K562 (cell line): ENCODE measurements at regions not wholly inside any gene's neighbourhood (a gene's known extent, or its start where the extent isn't known, plus 50 kb on each side); places are given as distances from the start of the nearest gene placed in this dataset.

ENCODE experiments used
- ATAC-seq: fragments of 200-7000 bp; cut with Tn5 transposase; 3 replicates; pipeline ENCODE4 v1.9.1; 2020; ENCODE audit warnings: moderate library complexity
- BruUV-seq: library from RNA; stranded (reverse); fragments of 400-500 nt; replicated peaks from 2 replicates; lab custom pipeline; 2021; lab: Mats Ljungman, UMichigan
- CTCF ChIA-PET: fragments of 300-600 bp; formaldehyde crosslinking; extraction: SDS; loops from one replicate; lab custom pipeline; 2021; ENCODE audit warnings: low intra/inter-chr PET ratio; lab: Yijun Ruan, JAX
- POLR2A ChIA-PET: fragments of 300-600, 350-650 bp; sonication (Branson Sonifier 250); formaldehyde crosslinking; extraction: SDS; loops from one replicate; lab custom pipeline; 2021; ENCODE audit warnings: antibody characterized with exemption, inconsistent platforms; lab: Yijun Ruan, JAX
- DNase-seq, 4 experiments: peaks; one replicate each; pipeline versions ENCODE4 v3.0.0 to v3.0.0-alpha.2; 2011 to 2018; ENCODE audit warnings: low spot score in 3 of 4, mixed read lengths in 3 of 4; ENCODE audit errors: extremely low read depth in 1 of 4
- FAIRE-seq: peaks from 2 replicates; lab custom pipeline; 2011; peaks lifted over from hg19 to GRCh38; lab: Jason Lieb, UNC
- H2AFZ ChIP-seq: 2 replicates; pipeline ENCODE4 v1.6.0; 2011; ENCODE audit warnings: low read depth, low read length, control low read depth, inconsistent platforms
- H3K27ac ChIP-seq: fragments of 200-600 bp; 3 replicates; pipeline ENCODE4 v1.8.0; 2011; ENCODE audit warnings: low read depth, mild to moderate bottlenecking, control low read depth, inconsistent platforms, low read length, moderate library complexity, mixed read lengths; ENCODE audit errors: extremely low read depth
- H3K27me3 ChIP-seq, 2 experiments: fragments of 300-600 bp in 1 of 2; 2 replicates in 1 of 2; 3 replicates in 1 of 2; pipeline versions ENCODE4 v1.6.0 to v1.8.0; 2011; ENCODE audit warnings: inconsistent platforms in 2 of 2, low read length in 2 of 2, mild to moderate bottlenecking in 1 of 2, mixed read lengths in 1 of 2, moderate library complexity in 1 of 2; ENCODE audit not compliant: control insufficient read depth in 2 of 2, insufficient read depth in 2 of 2
- H3K36me3 ChIP-seq: fragments of 300-600 bp; 3 replicates; pipeline ENCODE4 v1.8.0; 2011; ENCODE audit warnings: mild to moderate bottlenecking, low read length, inconsistent platforms; ENCODE audit not compliant: control insufficient read depth, insufficient read depth
- H3K4me1 ChIP-seq, 2 experiments: fragments of 200-600 bp in 1 of 2; replicated peaks in 1 of 2; 2 replicates in 1 of 2; 3 replicates in 1 of 2; pipeline versions ENCODE4 v1.5.1 to v1.8.0; 2011; ENCODE audit warnings: inconsistent platforms in 2 of 2, low read length in 2 of 2, mild to moderate bottlenecking in 1 of 2, mixed read lengths in 1 of 2, moderate library complexity in 1 of 2; ENCODE audit not compliant: control insufficient read depth in 2 of 2, insufficient read depth in 2 of 2
- H3K4me2 ChIP-seq: 2 replicates; pipeline ENCODE4 v1.6.1; 2011; ENCODE audit warnings: low read length, control low read depth, inconsistent platforms, mixed read lengths; ENCODE audit not compliant: insufficient read depth
- H3K4me3 ChIP-seq: fragments of 200-600 bp; sonication (generic), shearing (Covaris generic); 2 replicates; pipeline ENCODE4 v1.5.1; 2016; ENCODE audit warnings: control low read depth, inconsistent platforms
- H3K79me2 ChIP-seq: fragments of 200-600 bp; 3 replicates; pipeline ENCODE4 v1.8.0; 2011; ENCODE audit warnings: low read length, inconsistent platforms; ENCODE audit not compliant: control insufficient read depth, insufficient read depth
- H3K9ac ChIP-seq, 2 experiments: 2 replicates each; pipeline versions ENCODE4 v1.6.0 to v1.6.1; 2011; ENCODE audit warnings: low read depth in 2 of 2, low read length in 2 of 2, control low read depth in 1 of 2, inconsistent platforms in 1 of 2, mild to moderate bottlenecking in 1 of 2, mixed read lengths in 1 of 2; ENCODE audit not compliant: insufficient read depth in 1 of 2
- H3K9me1 ChIP-seq: one replicate; pipeline ENCODE4 v1.6.0; 2011; ENCODE audit warnings: inconsistent platforms, mild to moderate bottlenecking, low read length, moderate library complexity; ENCODE audit not compliant: control insufficient read depth, insufficient read depth
- H3K9me3 ChIP-seq: replicated peaks from 2 replicates; pipeline ENCODE4 v1.5.1; 2011; ENCODE audit warnings: low read depth, low read length, inconsistent platforms; ENCODE audit not compliant: control insufficient read depth, insufficient read depth
- H4K20me1 ChIP-seq: replicated peaks from 2 replicates; pipeline ENCODE4 v1.6.1; 2011; ENCODE audit warnings: low read length, inconsistent platforms, mixed read lengths; ENCODE audit not compliant: control insufficient read depth, insufficient read depth
- ATF2 ChIP-seq: sonication (generic); formaldehyde crosslinking; IDR thresholded peaks from 2 replicates; pipeline ENCODE4 v1.8.1; 2022; ENCODE audit warnings: missing genetic modification reagents
- ATF3 ChIP-seq, 2 experiments: fragments of 450-650 bp in 1 of 2; sonication (generic) in 1 of 2; formaldehyde crosslinking in 1 of 2; IDR thresholded peaks in 1 of 2; conservative IDR thresholded peaks in 1 of 2; 2 replicates each; pipeline versions ENCODE4 v1.6.1 to v1.8.1; 2016 to 2023; ENCODE audit warnings: mild to moderate bottlenecking in 2 of 2, moderate library complexity in 2 of 2, inconsistent platforms in 1 of 2, missing genetic modification reagents in 1 of 2
- SMAD4 ChIP-seq: fragments of 250-450 bp; sonication (Bioruptor Pico); conservative IDR thresholded peaks from 2 replicates; pipeline ENCODE4 v1.8.0; 2021; ENCODE audit warnings: inconsistent platforms, mild to moderate bottlenecking, moderate library complexity
- TOE1 ChIP-seq, 2 experiments: fragments of 450-650 bp in 1 of 2; sonication (generic) in 1 of 2; formaldehyde crosslinking in 1 of 2; IDR thresholded peaks; 2 replicates each; pipeline versions ENCODE4 v1.7.1 to v1.8.0; 2016 to 2022; ENCODE audit warnings: borderline replicate concordance in 2 of 2, mild to moderate bottlenecking in 2 of 2, antibody characterized with exemption in 1 of 2, inconsistent platforms in 1 of 2, low read depth in 1 of 2, missing genetic modification reagents in 1 of 2, moderate library complexity in 1 of 2
- WGBS: fragments of 100-300 bp; shearing (Covaris generic); methylation state at CpG from one replicate; pipeline ENCODE4 v1.1.6; 2016; ENCODE audit warnings: low coverage, mixed read lengths; ENCODE audit not compliant: insufficient coverage; ENCODE audit errors: missing lambda C conversion rate; 5-methylcytosine and 5-hydroxymethylcytosine counted together
- in situ Hi-C: fragments of 300-500 bp; cut with MboI; formaldehyde crosslinking; loops from 4 replicates; pipeline ENCODE4 v1.15.0; 2018; ENCODE audit warnings: inconsistent platforms, mixed read lengths
- intact Hi-C: fragments of 100-400 bp; cut with micrococcal nuclease; formaldehyde crosslinking; loops from 2 replicates; pipeline ENCODE4 v1.14.2; 2022

GRCh38 chr6:86730216-86730615 lies 207.1 kb upstream of the HTR1E start (continued):
- no peak for TF ChIP-seq TOE1 (IDR thresholded peaks at IDR 0.05; ENCODE audit: borderline replicate concordance)
- TF ChIP-seq TOE1 (CRISPR knock-in tag; IDR thresholded peaks at IDR 0.05; ENCODE audit: borderline replicate concordance, low read depth) = no peak
- no peak for TF ChIP-seq ATF2 (CRISPR knock-in tag)

- 0 out of 2 replicates have a peak, but pooled peaks have one; percentile 11 for TF ChIP-seq ATF3 (IDR thresholded peaks at IDR 0.05)
- TF ChIP-seq ATF3 (CRISPR knock-in tag; conservative IDR thresholded peaks at IDR 0.05) = no peak
- TF ChIP-seq SMAD4 (CRISPR knock-in tag) = no peak
- H4K20me1 ChIP-seq = no peaks in the 10 kb centered on the region
- WGBS = 6% methylated on average over 2 of the region's 2 CpGs
- in situ Hi-C loops = no loop called here
- POLR2A ChIA-PET = no interaction called here
- H3K9me1 ChIP-seq = no peaks in the 10 kb centered on the region
- no peaks in the 10 kb centered on the region for H3K79me2 ChIP-seq
- no peak for ATAC-seq
- no peak overlapping the region for H3K9ac ChIP-seq
- no peaks in the 10 kb centered on the region for H3K9me3 ChIP-seq
- H3K4me1 ChIP-seq = no peaks in the 10 kb centered on the region; a peak in 1 of 5 replicates
- no peak for DNase-seq
- BruUV-seq = no TSS peak
- no peak overlapping the region for H3K27ac ChIP-seq
- no peak overlapping the region for H3K4me3 ChIP-seq
- H3K27me3 ChIP-seq = no peaks in the 10 kb centered on the region; a peak in 1 of 5 replicates
- intact Hi-C loops = no loop called here
- H3K36me3 ChIP-seq = no peaks in the 10 kb centered on the region
- H3K4me2 ChIP-seq = no peak overlapping the region
- CTCF ChIA-PET = no interaction called here
- no peak for FAIRE-seq
- H2AFZ ChIP-seq = no peak overlapping the region
Observed at GRCh38 chr6:86728976-86729375, 208.4 kb upstream of the HTR1E start.
